B cell (primary cell): ENCODE measurements at regions not wholly inside any gene's neighbourhood (a gene's known extent, or its start where the extent isn't known, plus 50 kb on each side); places are given as distances from the start of the nearest gene placed in this dataset.

Experiments
- ATAC-seq: fragments of 200-7000 bp; cut with Tn5 transposase; one replicate; pipeline ENCODE4 v1.10.0; 2021; ENCODE audit warnings: low read depth, mild to moderate bottlenecking, moderate number of reproducible peaks, moderate library complexity
- CTCF ChIA-PET: fragments of 350-600 bp; sonication (Branson Sonifier 250); formaldehyde crosslinking; loops from one replicate; lab custom pipeline; 2021; ENCODE audit warnings: antibody characterized with exemption, inconsistent platforms; lab: Charles Lee
- POLR2A ChIA-PET: fragments of 350-600 bp; sonication (Branson Sonifier 250); formaldehyde crosslinking; loops from one replicate; lab custom pipeline; 2021; ENCODE audit warnings: antibody characterized with exemption; lab: Charles Lee
- DNase-seq: peaks from one replicate; pipeline ENCODE4 v3.0.0; 2013
- H2AFZ ChIP-seq: 2 replicates; pipeline ENCODE4 v1.6.1; 2012; ENCODE audit warnings: mild to moderate bottlenecking, low read depth, low read length; ENCODE audit not compliant: insufficient read depth, poor library complexity, severe bottlenecking
- H3K27ac ChIP-seq, 2 donors: 1 replicate in 1 of 2; 2 replicates in 1 of 2; pipeline ENCODE4 v1.5.1; 2012 to 2013; ENCODE audit warnings: low read length in 2 of 2, mild to moderate bottlenecking in 2 of 2, moderate library complexity in 1 of 2
- H3K27me3 ChIP-seq, 4 experiments: fragments of 200-600 bp in 1 of 4; sonication (generic) in 1 of 4; replicated peaks in 1 of 4; 1 replicate in 2 of 4; 2 replicates in 2 of 4; pipeline versions ENCODE4 v1.6.1 to v1.7.0; 2013 to 2016; ENCODE audit warnings: low read length in 3 of 4, mild to moderate bottlenecking in 2 of 4, mixed read lengths in 1 of 4, moderate library complexity in 1 of 4; ENCODE audit not compliant: insufficient read depth in 4 of 4, control insufficient read depth in 3 of 4; ENCODE audit errors: control extremely low read depth in 1 of 4
- H3K36me3 ChIP-seq, 2 experiments: replicated peaks in 1 of 2; 1 replicate in 1 of 2; 2 replicates in 1 of 2; pipeline versions ENCODE4 v1.6.1 to v1.7.1; 2013; ENCODE audit warnings: low read length in 1 of 2; ENCODE audit not compliant: insufficient read depth in 2 of 2, control insufficient read depth in 1 of 2; ENCODE audit errors: control extremely low read depth in 1 of 2, extremely low read depth in 1 of 2
- H3K4me1 ChIP-seq, 2 donors: fragments of 200-600 bp in 1 of 2; sonication (generic) in 1 of 2; 1 replicate in 1 of 2; 2 replicates in 1 of 2; pipeline versions ENCODE4 v1.5.1 to v1.6.1; 2013 to 2017; ENCODE audit warnings: low read length in 2 of 2; ENCODE audit not compliant: control insufficient read depth in 2 of 2, insufficient read depth in 2 of 2
- H3K4me2 ChIP-seq: replicated peaks from 2 replicates; pipeline ENCODE3; 2012; ENCODE audit warnings: mild to moderate bottlenecking, low read depth, low read length; ENCODE audit not compliant: poor library complexity, severe bottlenecking
- H3K4me3 ChIP-seq, 5 experiments: fragments of 200-600 bp in 1 of 5; sonication (generic) in 1 of 5; 1 replicate in 3 of 5; 2 replicates in 2 of 5; pipeline versions ENCODE4 v1.5.1 to v1.7.0; 2011 to 2016; ENCODE audit warnings: low read length in 4 of 5, mild to moderate bottlenecking in 4 of 5, low read depth in 2 of 5, control low read depth in 1 of 5, moderate library complexity in 1 of 5; ENCODE audit not compliant: insufficient read depth in 1 of 5; ENCODE audit errors: control extremely low read depth in 1 of 5, extremely low read depth in 1 of 5
- H3K79me2 ChIP-seq: fragments of 200-600 bp; sonication (generic); one replicate; pipeline ENCODE4 v1.6.0; 2016; ENCODE audit warnings: low read length; ENCODE audit not compliant: control insufficient read depth, insufficient read depth
- H3K9ac ChIP-seq: fragments of 200-600 bp; sonication (generic); 2 replicates; pipeline ENCODE4 v1.6.1; 2017; ENCODE audit warnings: mild to moderate bottlenecking, low read length, moderate library complexity
- H3K9me3 ChIP-seq, 3 donors: one replicate each; pipeline versions ENCODE4 v1.6.1 to v1.7.1; 2013; ENCODE audit warnings: low read length in 2 of 3; ENCODE audit not compliant: control insufficient read depth in 2 of 3, insufficient read depth in 1 of 3; ENCODE audit errors: control extremely low read depth in 1 of 3
- H4K20me1 ChIP-seq: 2 replicates; pipeline ENCODE4 v1.6.0; 2012; ENCODE audit warnings: mild to moderate bottlenecking, low read length; ENCODE audit not compliant: insufficient read depth, control insufficient read depth, poor library complexity, severe bottlenecking
- H3K27ac Mint-ChIP-seq: one replicate; pipeline ENCODE4 v1.8.0; 2021; ENCODE audit warnings: mixed read lengths
- H3K27me3 Mint-ChIP-seq: one replicate; pipeline ENCODE4 v1.8.0; 2021; ENCODE audit warnings: mixed read lengths
- H3K4me1 Mint-ChIP-seq: one replicate; pipeline ENCODE4 v1.8.0; 2021; ENCODE audit warnings: mixed read lengths
- H3K4me3 Mint-ChIP-seq: one replicate; pipeline ENCODE4 v1.8.0; 2021; ENCODE audit warnings: mixed read lengths
- H3K9me3 Mint-ChIP-seq: one replicate; pipeline ENCODE4 v1.8.0; 2022; ENCODE audit warnings: mixed read lengths; ENCODE audit not compliant: insufficient read depth
- CTCF ChIP-seq: fragments of 200-600 bp; IDR thresholded peaks from one replicate; pipeline ENCODE4 v1.8.0; 2022; ENCODE audit warnings: antibody characterized with exemption, mild to moderate bottlenecking
- EZH2 ChIP-seq: IDR thresholded peaks from 2 replicates; pipeline ENCODE4 v1.6.1; 2012; ENCODE audit warnings: borderline replicate concordance, low read depth, mild to moderate bottlenecking, moderate library complexity, low read length; ENCODE audit not compliant: insufficient read depth, poor library complexity, severe bottlenecking
- WGBS: methylation state at CpG from one replicate; pipeline ENCODE4 v1.1.5; 2013; ENCODE audit warnings: missing lambda C conversion rate; ENCODE audit not compliant: insufficient coverage; 5-methylcytosine and 5-hydroxymethylcytosine counted together
- intact Hi-C: fragments of 100-400 bp; cut with micrococcal nuclease; formaldehyde crosslinking; loops from one replicate; pipeline ENCODE4 v1.10.0; 2022

- Histone ChIP-seq H3K27ac (no peak overlapping the region), H3K36me3 (no peaks in the 10 kb centered on the region), H3K4me3 (no peak overlapping the region), H4K20me1 (no peaks in the 10 kb centered on the region), H3K4me2 (no peak overlapping the region), H3K9ac (no peak overlapping the region), H3K9me3 (no peaks in the 10 kb centered on the region), H2AFZ (no peak overlapping the region), H3K79me2 (no peaks in the 10 kb centered on the region), H3K4me1 (no peaks in the 10 kb centered on the region), H3K27me3 (no peaks in the 10 kb centered on the region)
- no peak for ATAC-seq
- no peak overlapping the region for H3K27ac Mint-ChIP-seq
- no peak overlapping the region for H3K4me3 Mint-ChIP-seq
- intact Hi-C loops: no loop called here
- no peaks in the 10 kb centered on the region for H3K27me3 Mint-ChIP-seq
- ChIA-PET POLR2A (no interaction called here), CTCF (no interaction called here)
- TF ChIP-seq EZH2 (no peak), CTCF (no peak)
- peaks cover 2% of the 10 kb centered on the region for H3K9me3 Mint-ChIP-seq
- DNase-seq: no peak
- no peaks in the 10 kb centered on the region for H3K4me1 Mint-ChIP-seq
Measured at GRCh38 chr5:27598576-27598975, 560.2 kb upstream of the CDH9 start.

DNA sequence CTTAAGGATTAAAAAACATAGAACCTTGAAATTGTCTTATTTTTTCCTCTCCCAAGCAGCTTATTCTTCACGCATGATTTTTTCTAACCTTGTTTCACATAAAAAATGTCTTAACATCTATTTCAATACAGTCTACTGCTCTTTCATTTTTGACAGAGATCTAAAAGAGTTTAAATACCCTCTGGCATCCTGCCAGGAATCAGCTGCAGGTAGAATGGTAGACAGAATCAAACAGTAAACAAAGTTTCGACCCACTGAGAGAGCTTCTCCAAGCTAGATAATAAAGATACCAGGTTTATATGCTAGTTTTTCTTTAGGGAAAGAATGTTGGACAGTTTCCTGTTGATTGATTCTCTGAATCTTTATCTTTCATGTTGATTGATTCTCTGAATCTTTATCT is 555.8 kb upstream of the CDH9 start:
- Mint-ChIP-seq H3K27me3 (no peaks in the 10 kb centered on the region), H3K27ac (no peak overlapping the region), H3K9me3 (peaks cover 2% of the 10 kb centered on the region), H3K4me3 (no peak overlapping the region), H3K4me1 (no peaks in the 10 kb centered on the region)
- Histone ChIP-seq H3K9ac (no peak overlapping the region), H4K20me1 (no peaks in the 10 kb centered on the region), H3K27ac (no peak overlapping the region), H3K4me3 (no peak overlapping the region), H2AFZ (no peak overlapping the region), H3K9me3 (peaks cover 0 to 9% (median 0%) of the 10 kb centered on the region in 3 donors), H3K36me3 (no peaks in the 10 kb centered on the region), H3K4me2 (no peak overlapping the region), H3K27me3 (no peaks in the 10 kb centered on the region), H3K4me1 (no peaks in the 10 kb centered on the region), H3K79me2 (no peaks in the 10 kb centered on the region)
- WGBS: 100% methylated on average over 1 of the region's 2 CpGs
- TF ChIP-seq EZH2 (no peak), CTCF (no peak)
- ChIA-PET CTCF (no interaction called here), POLR2A (no interaction called here)
- DNase-seq (no peak), ATAC-seq (no peak)
- intact Hi-C loops: no loop called here
